ENCODE measurements at regions not wholly inside any gene's neighbourhood (a gene's known extent, or its start where the extent isn't known, plus 50 kb on each side); places are given as distances from the start of the nearest gene placed in this dataset.
"Not testable (repeated sequence)": the region's sequence is repeated elsewhere in the genome, so short reads cannot be mapped to it uniquely, and the experiment has no call there.

DNA sequence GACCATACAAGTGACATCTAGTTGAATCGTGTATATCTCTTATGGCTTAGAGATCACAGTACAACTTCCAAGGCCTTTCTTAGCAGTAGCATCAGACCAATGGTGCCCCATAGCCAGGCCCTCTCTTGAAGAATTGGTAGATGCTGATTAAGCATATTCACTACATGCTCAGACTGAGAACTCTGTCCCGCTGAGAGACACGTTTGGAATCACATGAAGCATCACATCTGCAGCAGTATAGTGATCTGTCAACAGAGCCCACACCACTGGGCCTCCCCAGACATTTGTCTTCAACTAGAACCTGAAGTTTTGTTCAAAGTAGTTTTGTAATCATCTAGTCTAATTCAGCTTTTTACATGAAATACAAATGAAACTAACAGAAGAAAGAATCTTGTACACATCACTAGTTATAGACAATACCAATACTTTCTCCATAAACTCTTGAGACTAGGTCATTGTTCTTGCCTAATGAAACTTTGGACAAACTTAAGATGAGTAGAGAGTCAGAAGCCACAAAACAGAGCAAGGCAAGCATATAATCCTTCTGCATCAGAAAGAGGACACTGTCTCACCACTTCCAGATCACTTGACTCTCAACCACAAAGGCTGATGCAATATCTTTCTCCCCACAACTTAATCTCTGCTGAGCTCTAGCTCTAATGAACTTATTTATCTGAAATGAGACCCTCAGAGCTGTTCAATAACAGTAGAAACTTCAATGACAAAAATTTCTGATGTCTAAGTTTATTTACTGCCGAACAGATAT, 182.7 kb downstream of the TBX18 start:
- DNase-seq (ENCODE audit: low read depth, low spot score): no peak

DNA sequence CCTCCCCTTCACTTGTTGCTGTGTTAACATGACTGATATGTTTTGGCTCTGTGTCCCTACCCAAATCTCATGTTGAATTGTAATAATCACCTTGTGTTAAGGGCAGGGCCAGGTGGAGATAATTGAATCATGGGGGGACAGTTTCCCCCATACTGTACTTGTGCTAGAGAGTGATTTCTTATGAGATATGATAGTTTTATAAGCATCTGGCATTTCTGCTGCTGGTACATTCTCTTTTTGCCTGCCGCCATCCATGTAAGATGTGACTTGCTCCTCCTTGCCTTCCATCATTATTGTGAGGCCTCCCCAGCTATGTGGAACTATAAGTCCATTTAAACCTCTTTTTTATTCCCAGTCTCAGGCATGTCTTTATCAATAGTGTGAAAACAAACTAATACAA, 185.0 kb downstream of the TBX18 start:
- DNase-seq (ENCODE audit: low read depth, low spot score): no peak

DNA sequence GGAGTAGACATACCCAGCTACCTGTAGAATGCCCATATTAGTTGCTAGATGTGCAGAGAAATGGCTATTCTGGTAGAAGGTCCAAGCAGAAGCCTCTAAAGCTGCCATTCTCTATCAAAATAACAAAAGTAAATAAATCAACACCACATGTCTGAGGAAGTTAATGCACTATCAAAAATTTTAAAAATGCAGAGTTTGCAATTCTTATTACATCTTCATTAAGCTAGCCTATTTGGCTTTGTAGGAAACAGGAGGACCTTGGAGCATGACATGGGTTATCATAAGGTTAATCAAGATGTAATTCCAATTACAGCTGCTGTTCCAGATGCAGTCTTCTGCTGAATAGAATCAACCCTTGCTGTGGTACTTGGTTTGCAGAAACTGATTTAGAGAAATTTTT, 188.4 kb downstream of the TBX18 start:
- no peak for DNase-seq (ENCODE audit: low read depth, low spot score)

DNA sequence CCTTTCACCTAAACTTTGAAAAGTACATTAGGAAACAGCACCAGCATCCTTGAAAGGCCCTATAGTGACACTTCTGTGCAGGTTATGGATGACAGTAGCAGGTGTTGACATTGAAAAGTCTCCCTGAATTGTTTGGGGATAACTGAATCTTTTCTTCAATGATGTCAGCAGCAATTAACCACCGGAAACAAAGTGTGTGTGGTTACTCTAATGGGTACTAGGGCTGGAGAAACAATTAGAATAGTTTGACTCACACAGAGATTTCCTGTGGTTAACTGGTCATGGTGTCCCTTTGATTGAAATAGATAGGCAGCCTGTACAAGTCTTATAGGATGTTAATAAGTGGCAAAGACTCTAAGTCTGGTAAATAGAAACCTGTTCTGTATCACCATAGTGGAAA, 189.1 kb downstream of the TBX18 start:
- DNase-seq (ENCODE audit: low read depth, low spot score): no peak

DNA sequence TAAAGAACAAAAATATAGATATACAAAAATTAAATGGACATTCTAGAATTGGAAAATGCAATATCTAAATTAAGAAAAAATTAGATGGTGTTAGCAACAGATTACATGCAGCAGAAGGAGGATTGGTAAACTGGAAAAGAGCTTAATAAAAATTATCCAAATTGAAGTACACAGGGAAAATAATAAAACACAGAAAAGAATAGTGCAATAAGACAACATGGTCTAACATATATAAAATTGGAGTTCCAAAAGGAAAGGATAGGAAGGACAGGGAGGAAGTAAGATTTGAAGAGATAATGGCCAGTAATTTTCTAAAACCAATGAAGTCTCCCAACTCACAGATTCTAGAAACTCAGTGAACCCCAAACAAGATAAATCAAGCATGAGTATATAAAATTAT, 194.5 kb downstream of the TBX18 start:
- DNase-seq (ENCODE audit: low read depth, low spot score): no peak

DNA sequence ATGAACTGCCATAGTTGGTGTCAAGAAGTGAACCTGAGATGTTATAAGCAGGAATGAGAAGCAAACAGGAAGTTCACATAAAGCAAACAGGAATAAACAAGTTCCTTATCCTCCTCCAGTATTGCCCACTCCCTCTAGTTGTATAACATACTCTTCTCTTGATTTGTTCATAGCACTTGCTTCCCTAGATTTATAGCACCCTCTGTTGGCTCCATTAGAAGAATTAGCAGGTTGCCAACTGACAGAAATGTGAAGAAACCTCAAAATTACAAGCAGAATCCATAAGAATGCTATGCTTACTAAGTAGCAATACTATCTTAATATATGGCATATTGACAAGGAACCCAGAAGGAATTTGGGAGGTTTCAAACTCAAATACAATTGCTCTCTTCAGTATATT, 195.4 kb downstream of the TBX18 start:
- no peak for DNase-seq (ENCODE audit: low read depth, low spot score)

GRCh38 chr6:84565718-84566117, 198.7 kb downstream of the TBX18 start:
- DNase-seq (ENCODE audit: low read depth, low spot score): not testable (repeated sequence)

DNA sequence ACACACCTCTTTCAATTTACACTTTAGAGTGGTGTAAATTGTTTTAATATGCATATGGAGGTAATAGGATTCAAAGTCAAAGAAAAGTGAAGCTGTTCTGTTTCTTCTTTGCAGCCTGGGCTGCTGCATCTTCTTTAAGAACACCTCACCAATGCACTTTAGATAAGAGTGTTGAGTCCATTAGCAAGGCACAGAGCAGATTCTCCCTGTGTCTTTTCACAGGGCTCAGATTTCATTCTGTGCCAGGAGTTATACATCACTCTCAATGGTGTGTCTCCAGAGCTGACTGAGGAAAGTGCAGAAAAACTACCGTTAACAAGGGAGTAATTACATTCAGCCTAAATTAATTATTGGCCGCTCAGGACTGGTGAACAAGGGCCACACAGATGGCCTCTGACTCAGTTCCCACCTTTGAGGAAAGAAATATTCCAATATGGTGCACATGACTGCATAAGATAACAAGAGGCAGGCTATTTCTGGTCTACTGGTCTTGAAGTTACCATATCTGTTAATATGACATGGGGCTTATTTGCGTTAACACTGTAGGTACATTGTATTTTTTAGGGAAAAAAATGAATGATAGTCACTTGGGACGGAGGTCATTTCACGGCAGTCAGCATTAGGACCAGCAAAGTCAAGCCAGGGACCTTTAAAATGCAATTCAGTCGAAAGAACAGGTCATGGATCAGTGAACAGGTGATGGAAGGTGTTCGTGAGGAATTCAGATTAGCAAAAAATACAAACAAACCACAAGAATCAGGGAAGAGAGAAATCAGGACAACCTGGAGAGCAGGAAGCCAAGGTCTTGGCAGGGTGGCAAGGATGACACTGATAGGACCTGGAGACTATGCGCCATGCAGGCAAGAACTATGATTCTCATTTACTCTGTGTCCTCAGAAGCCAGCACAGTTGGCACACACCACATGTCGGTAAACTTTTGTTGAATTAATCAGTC, 203.7 kb downstream of the TBX18 start:
- no peak for DNase-seq (ENCODE audit: low read depth, low spot score)

- DNase-seq (ENCODE audit: low read depth, low spot score): no peak
These were observed 207.7 kb downstream of the TBX18 start for GRCh38 chr6:84556541-84557335.

GRCh38 chr6:84554706-84555105, 209.7 kb downstream of the TBX18 start:
- no peak for DNase-seq (ENCODE audit: low read depth, low spot score)

- no peak for DNase-seq (ENCODE audit: low read depth, low spot score)
These were observed 210.3 kb downstream of the TBX18 start for GRCh38 chr6:84554074-84554473.

GRCh38 chr6:84553527-84553926, 210.9 kb downstream of the TBX18 start:
- DNase-seq (ENCODE audit: low read depth, low spot score): no peak

GRCh38 chr6:84551797-84552196, 212.6 kb downstream of the TBX18 start:
- no peak for DNase-seq (ENCODE audit: low read depth, low spot score)

GRCh38 chr6:84549917-84550316, 214.5 kb downstream of the TBX18 start:
- no peak for DNase-seq (ENCODE audit: low read depth, low spot score)

DNA sequence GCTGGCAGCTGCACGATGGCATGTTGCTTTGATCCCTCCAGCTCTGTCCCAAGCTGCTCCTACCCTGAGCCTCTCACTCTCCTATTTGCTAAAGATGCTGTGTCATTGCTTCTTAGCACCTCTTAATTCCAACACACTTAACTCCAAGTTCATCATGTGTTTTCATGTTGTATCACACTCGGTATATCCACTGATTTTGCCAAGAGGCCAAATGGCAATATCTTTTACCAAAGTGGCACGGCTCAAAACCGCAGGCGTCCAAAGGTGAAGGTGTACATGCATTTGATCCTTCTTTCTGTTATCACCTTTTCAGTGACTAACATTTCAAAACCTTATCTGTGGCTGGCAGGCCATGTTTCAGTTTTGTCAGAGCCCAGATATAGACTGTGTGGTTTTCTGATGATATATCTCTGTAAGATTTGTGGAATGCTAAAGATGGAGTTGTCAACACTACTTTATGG, 217.0 kb downstream of the TBX18 start:
- no peak for DNase-seq (ENCODE audit: low read depth, low spot score)

DNA sequence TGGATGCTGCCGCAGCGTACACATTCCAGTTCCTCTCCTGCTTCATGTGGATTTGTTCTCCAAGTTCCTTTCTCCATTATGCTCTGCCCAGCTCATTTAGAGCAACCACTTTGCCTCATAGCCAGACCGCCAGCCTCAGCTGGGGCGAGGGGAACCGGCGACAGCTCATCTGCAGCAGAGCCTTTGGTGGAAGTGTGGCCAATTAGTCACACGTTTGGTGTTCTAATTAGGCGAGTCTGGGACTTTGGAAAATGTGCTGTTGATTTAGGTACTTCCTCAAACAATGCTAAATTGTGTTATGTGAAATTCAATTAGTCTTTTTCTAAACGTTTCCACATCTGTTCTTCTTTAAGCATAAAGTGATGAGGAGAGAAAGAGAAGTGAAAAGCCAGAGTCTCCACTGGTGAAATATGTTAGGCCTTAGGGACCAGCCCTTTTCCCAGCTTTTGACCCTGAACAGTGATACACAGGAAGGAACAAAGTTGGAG, 217.9 kb downstream of the TBX18 start:
- DNase-seq (ENCODE audit: low read depth, low spot score): no peak

- no peak for DNase-seq (ENCODE audit: low read depth, low spot score)
These were observed 225.1 kb downstream of the TBX18 start for GRCh38 chr6:84539122-84539856.

DNA sequence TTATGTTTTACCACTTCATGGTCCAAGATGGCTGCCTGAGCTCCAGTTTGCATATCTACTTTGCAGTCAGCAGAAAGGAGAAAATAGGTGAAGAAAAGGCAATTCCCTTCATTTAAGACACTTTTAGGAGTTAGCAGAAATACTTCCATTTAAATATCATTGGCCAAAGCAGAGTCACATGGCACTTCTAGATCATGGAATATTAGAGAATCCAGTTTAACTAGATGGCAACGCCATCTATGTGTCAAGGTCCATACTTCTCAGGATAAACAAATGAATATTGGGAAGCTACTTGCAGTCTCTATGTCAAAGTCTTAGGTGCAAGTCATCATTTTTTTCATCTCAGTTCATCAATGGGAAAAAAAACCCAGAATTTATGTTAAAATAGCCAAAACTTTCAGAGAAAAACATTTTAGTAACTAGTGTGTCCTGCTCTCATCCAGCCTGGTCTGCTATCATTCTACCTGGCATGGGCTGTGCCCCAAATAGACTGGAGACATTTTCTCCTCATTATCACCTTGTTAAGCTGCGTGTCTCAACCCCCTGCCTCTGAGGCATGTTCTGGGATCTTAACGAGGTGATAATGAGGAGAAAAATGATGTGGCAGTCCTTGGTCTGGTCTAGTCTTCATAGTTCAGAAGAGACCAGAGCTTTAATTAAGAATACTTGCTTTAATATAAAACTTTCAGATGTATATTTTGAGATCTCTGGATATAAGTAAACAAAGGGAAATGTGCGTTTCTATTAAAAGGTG, 227.3 kb downstream of the TBX18 start:
- DNase-seq (ENCODE audit: low read depth, low spot score): no peak

- DNase-seq (ENCODE audit: low read depth, low spot score): no peak
These were observed 236.2 kb downstream of the TBX18 start for GRCh38 chr6:84528201-84528600.

- DNase-seq (ENCODE audit: low read depth, low spot score): no peak
These were observed 237.8 kb downstream of the TBX18 start for GRCh38 chr6:84526631-84527030.
